Heart right ventricle (tissue), 16 donors: ENCODE measurements at regions not wholly inside any gene's neighbourhood (a gene's known extent, or its start where the extent isn't known, plus 50 kb on each side); places are given as distances from the start of the nearest gene placed in this dataset.
"Not testable (repeated sequence)": the region's sequence is repeated elsewhere in the genome, so short reads cannot be mapped to it uniquely, and the experiment has no call there.

Source experiments
- ATAC-seq, 8 donors: fragments of 200-7000 bp; cut with Tn5 transposase; one replicate each; pipeline ENCODE4 v1.9.1; 2020; ENCODE audit warnings: mild to moderate bottlenecking in 8 of 8, moderate library complexity in 8 of 8, moderate number of reproducible peaks in 1 of 8
- DNase-seq, 2 donors: peaks; one replicate each; pipeline ENCODE4 v3.0.0-alpha.2; 2020
- H3K27ac ChIP-seq, 10 donors: fragments of 200-600 bp; sonication (generic) in 2 of 10; one replicate each; pipeline versions ENCODE4 v1.5.0 to v1.8.0; 2020 to 2022; ENCODE audit warnings: mild to moderate bottlenecking in 3 of 10
- H3K27me3 ChIP-seq, 7 donors: fragments of 200-600 bp; one replicate each; pipeline ENCODE4 v1.8.0; 2021 to 2022; ENCODE audit warnings: mild to moderate bottlenecking in 2 of 7
- H3K36me3 ChIP-seq, 9 donors: fragments of 200-600 bp; sonication (generic) in 1 of 9; one replicate each; pipeline versions ENCODE4 v1.5.0 to v1.8.0; 2020 to 2022; ENCODE audit warnings: mild to moderate bottlenecking in 2 of 9
- H3K4me1 ChIP-seq, 9 donors: fragments of 200-600 bp; sonication (generic) in 1 of 9; one replicate each; pipeline versions ENCODE4 v1.5.0 to v1.8.0; 2020 to 2022; ENCODE audit warnings: mild to moderate bottlenecking in 4 of 9
- H3K4me3 ChIP-seq, 10 donors: fragments of 200-600 bp; sonication (generic) in 2 of 10; one replicate each; pipeline versions ENCODE4 v1.5.0 to v1.8.0; 2020 to 2022; ENCODE audit warnings: mild to moderate bottlenecking in 7 of 10, moderate library complexity in 2 of 10
- H3K9me3 ChIP-seq, 11 donors: fragments of 200-600 bp in 10 of 11; sonication (generic) in 2 of 11; one replicate each; pipeline versions ENCODE4 v1.5.0 to v1.8.0; 2013 to 2022; ENCODE audit warnings: mild to moderate bottlenecking in 2 of 11, control low read depth in 1 of 11, moderate library complexity in 1 of 11
- CTCF ChIP-seq, 9 donors: fragments of 200-600 bp; sonication (generic) in 2 of 9; IDR thresholded peaks; one replicate each; pipeline versions ENCODE4 v1.5.0 to v1.8.0; 2021 to 2022; ENCODE audit warnings: antibody characterized with exemption in 9 of 9, mild to moderate bottlenecking in 5 of 9, moderate library complexity in 1 of 9
- WGBS, 2 donors: extraction: QIAGEN DNeasy Blood & Tissue Kit; methylation state at CpG; one replicate each; pipeline ENCODE4 v1.1.7; 2013; ENCODE audit warnings: inconsistent platforms in 1 of 2; 5-methylcytosine and 5-hydroxymethylcytosine counted together
- intact Hi-C, 10 donors: fragments of 100-400 bp; cut with DNase I; formaldehyde crosslinking; loops; one replicate each; pipeline versions ENCODE4 v1.11.1 to v1.14.2; 2022
- donor health status: Arrhythmogenic right ventricular cardiomyopathy.
- donor health status: ischemic (EF 13 %, LVEDD 7.1; RV severe dilation, severe dysfunction).
- donor health status: healthy with polysubstance abuse.
- donor health status: DM: no; HTN: yes; CAD: no.
- donor health status: DM: no; HTN: no; CAD: no.
- donor health status: ischemic (EF 25% LVEDD 6.9; RV normal size, moderate dysfunction).
- donor health status: ischemic (EF 25% LVEDD 5.7; RV mildly dilated, moderate dysfunction).
- donor health status: healthy.
- donor health status: DM: yes; HTN: yes; CAD: no.
- donor health status: Ischemic cardiomyopathy.
- donor health status: ischemic (EF 35%, LVEDD 5.7; RV mildly dilated, moderate dysfunction).
- donor health status: nonischemic (EF 11% LVEDD 7.7; RV severe dilation, severe dysfunction).
- donor health status: DM: yes; HTN: yes; CAD: no.
- donor health status: PGD.
- donor health status: ischemic (EF 29% LVEDD 5.4; RV normal size, mild dysfunction).
- donor health status: nonischemic (EF 23%, LVEDD 6.1; RV moderate dilation, normal function).

DNA sequence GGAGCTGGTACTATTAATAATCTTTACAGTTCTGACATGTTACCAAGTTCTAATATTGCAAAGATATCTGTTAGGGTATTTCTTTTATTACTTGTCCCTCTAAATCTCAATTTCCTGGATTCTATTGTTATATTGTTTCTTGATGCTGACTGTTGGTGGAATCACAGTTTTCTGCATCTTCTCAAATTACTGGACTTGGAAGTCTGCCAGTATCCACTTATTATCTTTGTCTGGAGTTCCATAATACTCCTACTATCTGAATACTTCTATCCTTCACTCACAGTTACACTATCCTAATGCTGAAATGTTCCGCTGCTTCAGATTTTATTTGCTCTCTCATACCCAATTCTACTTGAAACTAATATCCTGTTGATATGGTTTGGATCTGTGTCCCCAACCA, 1985.7 kb upstream of the PRR20A start:
- Histone ChIP-seq H3K27me3 (no peaks in the 10 kb centered on the region), H3K36me3 (no peaks in the 10 kb centered on the region), H3K4me3 (no peak overlapping the region), H3K4me1 (no peaks in the 10 kb centered on the region), H3K9me3 (peaks cover 0 to 46% (median 8%) of the 10 kb centered on the region in 11 donors), H3K27ac (no peak overlapping the region)
- no peak for TF ChIP-seq CTCF (IDR thresholded peaks at IDR 0.05)
- 30 to 36% methylated on average over 1 of the region's 1 CpG for WGBS, 2 donors
- intact Hi-C loops, result no loop called here
- DNase-seq (no peak), ATAC-seq (no peak)

DNA sequence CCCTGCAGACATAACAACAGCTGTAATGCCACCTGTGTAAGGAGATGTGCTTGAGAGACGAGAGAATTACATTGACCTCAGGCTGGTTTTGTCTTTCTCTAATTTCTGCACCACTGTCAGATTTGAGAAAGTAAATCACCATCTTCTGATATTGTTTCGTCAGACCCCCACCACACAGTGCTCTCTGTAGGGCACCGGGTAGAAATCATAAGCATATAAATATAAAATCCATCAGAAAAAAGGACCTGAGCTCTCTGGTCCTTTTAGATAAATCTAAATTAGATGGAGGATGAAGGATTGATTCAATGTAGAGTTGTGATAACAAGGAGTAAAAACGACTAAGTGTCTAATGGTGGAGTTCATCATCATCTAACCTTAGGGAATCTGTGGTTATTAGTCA, 1981.0 kb upstream of the PRR20A start:
- no peak for TF ChIP-seq CTCF (IDR thresholded peaks at IDR 0.05)
- DNase-seq (no peak), ATAC-seq (no peak)
- WGBS, 2 donors, result 62 to 70% methylated on average over 4 of the region's 4 CpGs
- Histone ChIP-seq H3K36me3 (no peaks in the 10 kb centered on the region), H3K9me3 (peaks cover 0 to 30% (median 8%) of the 10 kb centered on the region in 11 donors), H3K27ac (no peak overlapping the region), H3K27me3 (no peaks in the 10 kb centered on the region), H3K4me1 (no peaks in the 10 kb centered on the region), H3K4me3 (no peak overlapping the region)
- intact Hi-C loops, result no loop called here

GRCh38 chr13:55160867-55161266, 1979.9 kb upstream of the PRR20A start:
- no peak for ATAC-seq
- no peaks in the 10 kb centered on the region for H3K4me1 ChIP-seq
- no peak for TF ChIP-seq CTCF (IDR thresholded peaks at IDR 0.05)
- no peak overlapping the region for H3K4me3 ChIP-seq
- H3K9me3 ChIP-seq, result peaks cover 0 to 19% (median 7%) of the 10 kb centered on the region in 11 donors
- H3K27me3 ChIP-seq, result no peaks in the 10 kb centered on the region
- WGBS, 2 donors, result 52 to 56% methylated on average over 3 of the region's 3 CpGs
- H3K27ac ChIP-seq, result no peak overlapping the region
- no peak for DNase-seq
- intact Hi-C loops, result no loop called here
- no peaks in the 10 kb centered on the region for H3K36me3 ChIP-seq

DNA sequence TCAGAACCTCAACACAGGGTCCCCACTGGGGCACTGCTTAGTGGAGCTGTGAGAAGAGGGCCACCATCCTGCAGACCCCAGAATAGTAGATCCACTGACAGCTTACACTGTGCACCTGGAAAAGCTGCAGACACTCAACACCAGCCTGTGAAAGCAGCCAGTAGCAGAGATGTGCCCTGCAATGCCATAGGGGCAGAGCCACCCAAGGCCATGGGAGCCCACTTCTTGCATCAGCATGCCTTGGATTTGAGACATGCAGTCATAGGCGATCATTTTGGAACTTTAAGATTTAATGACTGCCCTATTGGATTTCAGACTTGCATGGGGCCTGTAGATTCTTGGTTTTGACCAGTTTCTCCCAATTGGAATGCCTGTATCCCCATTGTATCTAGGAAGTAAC, 1962.1 kb upstream of the PRR20A start:
- H3K36me3 ChIP-seq, ATAC-seq, DNase-seq, intact Hi-C loops, H3K27me3 ChIP-seq, H3K4me1 ChIP-seq, H3K4me3 ChIP-seq, H3K27ac ChIP-seq: not testable (repeated sequence)
- peaks cover 0 to 39% (median 0%) of the 10 kb centered on the region in 11 donors for H3K9me3 ChIP-seq
- 89 to 90% methylated on average over 1 of the region's 1 CpG for WGBS, 2 donors

DNA sequence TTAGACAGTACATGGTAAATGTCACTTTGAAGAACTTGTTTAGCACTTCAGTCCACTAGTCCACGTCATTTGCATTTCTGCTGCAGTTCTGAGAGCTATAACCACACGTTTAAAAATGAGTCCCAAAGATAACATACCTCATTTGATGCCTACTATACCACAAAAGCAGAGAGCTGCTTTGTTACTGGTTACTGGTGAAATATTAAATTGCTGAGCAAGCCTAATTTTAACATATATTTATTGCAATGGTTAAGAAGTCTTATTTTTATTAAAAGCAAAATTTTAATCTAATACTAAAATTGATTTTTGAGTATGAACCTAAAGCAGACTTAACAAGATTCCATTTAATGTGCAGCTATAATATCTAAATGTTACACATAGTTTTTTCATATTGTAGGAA, 1949.7 kb upstream of the PRR20A start:
- peaks cover 0 to 26% (median 5%) of the 10 kb centered on the region in 11 donors for H3K9me3 ChIP-seq
- no peak overlapping the region for H3K27ac ChIP-seq
- no peak overlapping the region for H3K4me3 ChIP-seq
- no peaks in the 10 kb centered on the region for H3K4me1 ChIP-seq
- ATAC-seq, result no peak
- no peaks in the 10 kb centered on the region for H3K27me3 ChIP-seq
- H3K36me3 ChIP-seq, result no peaks in the 10 kb centered on the region
- WGBS, 2 donors, result 31 to 32% methylated on average over 2 of the region's 2 CpGs
- no peak for DNase-seq
- TF ChIP-seq CTCF (IDR thresholded peaks at IDR 0.05), result no peak
- intact Hi-C loops, result no loop called here
